ENCODE measurements at regions not wholly inside any gene's neighbourhood (a gene's known extent, or its start where the extent isn't known, plus 50 kb on each side); places are given as distances from the start of the nearest gene placed in this dataset.

- DNase-seq = no peak
Observed at GRCh38 chr4:100130964-100131363, 59.3 kb downstream of the DDIT4L start.

- no peak for DNase-seq
Observed at GRCh38 chr4:100130491-100130890, 59.8 kb downstream of the DDIT4L start.

DNA sequence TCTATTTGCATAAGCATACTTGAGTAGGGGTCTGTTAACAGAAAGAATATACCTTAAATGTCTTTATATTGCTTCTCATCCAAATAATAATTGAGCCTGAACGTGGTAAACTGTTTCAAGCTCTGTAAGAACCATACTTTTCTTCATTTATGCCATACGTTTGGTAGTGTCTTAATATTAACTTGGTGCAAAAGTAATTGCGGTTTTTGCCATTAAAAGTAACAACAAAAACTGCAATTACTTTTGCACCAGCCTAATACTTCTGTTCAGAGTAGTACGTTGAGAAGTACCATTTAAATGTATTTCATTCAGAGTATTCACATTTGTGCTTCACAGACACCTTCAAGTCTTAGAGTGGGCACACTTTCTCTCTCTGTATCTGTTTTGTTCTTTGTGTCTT, 60.5 kb downstream of the DDIT4L start:
- no peak for DNase-seq

- no peak for DNase-seq
Observed at GRCh38 chr4:100128338-100128737, 61.9 kb downstream of the DDIT4L start.

- no peak for DNase-seq
Observed at GRCh38 chr4:100124715-100125114, 65.6 kb downstream of the DDIT4L start.

GRCh38 chr4:100118181-100118580, 72.1 kb downstream of the DDIT4L start:
- DNase-seq = no peak

- no peak for DNase-seq
Observed at GRCh38 chr4:100117750-100118149, 72.5 kb downstream of the DDIT4L start.

DNA sequence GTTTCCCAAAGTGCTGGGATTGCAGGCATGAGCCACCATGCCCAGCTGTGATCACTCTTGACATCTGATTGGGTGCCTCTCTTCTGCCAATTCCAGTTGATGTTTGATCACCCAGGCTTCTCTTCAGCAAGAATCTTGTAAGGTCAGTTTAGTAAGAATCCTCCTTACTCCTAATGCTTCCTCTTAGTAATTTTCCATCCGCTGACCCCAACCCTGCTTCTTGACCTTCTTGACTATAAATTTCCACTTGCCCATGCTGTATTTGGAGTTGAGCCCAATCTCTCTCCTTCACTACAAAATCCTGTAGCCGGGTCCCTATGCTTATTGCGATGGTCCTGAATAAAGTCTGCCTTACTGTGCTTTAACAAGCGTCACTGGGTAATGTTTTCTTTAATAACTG, 75.4 kb downstream of the DDIT4L start:
- DNase-seq = no peak

DNA sequence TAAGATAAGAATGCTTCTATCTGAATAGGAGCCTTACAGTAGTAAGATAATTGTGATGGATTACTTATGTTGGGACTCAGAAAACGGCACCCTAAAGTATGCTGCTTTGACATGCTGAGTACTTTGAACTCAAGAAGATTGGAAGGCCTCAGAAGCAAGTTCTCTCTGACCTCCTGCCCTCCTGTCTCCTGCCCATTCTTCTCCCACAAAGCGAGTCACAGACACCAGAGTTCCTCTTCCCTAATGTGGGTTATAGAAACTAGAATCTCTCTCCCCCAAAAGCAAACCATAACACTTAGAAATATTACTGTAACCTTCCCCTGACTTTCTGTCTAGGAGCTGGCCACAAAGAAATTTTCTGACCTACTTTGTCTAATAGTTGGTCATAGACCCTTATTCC, 76.5 kb downstream of the DDIT4L start:
- no peak for DNase-seq

DNA sequence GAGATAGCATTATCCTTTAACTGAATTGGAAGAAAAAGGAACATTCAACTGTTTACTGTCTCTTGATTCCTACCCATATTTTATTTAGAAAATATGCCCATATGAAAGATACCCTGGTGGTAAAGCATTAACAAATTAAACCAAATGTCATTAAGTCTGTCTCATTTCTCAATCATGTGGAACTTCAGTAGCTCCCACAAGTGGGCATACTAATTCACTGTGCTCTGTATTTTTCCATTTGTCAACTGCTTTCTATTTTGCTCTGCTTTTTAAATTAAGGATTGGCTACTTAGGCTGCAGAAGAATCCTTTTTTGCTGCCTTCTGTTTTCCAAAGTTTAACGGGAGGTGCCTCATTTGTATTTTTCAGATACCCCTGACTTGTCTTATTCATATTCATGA, 77.2 kb downstream of the DDIT4L start:
- no peak for DNase-seq

GRCh38 chr4:100109921-100110320, 80.3 kb downstream of the DDIT4L start:
- no peak for DNase-seq

GRCh38 chr4:100108869-100109268, 81.4 kb downstream of the DDIT4L start:
- no peak for DNase-seq

DNA sequence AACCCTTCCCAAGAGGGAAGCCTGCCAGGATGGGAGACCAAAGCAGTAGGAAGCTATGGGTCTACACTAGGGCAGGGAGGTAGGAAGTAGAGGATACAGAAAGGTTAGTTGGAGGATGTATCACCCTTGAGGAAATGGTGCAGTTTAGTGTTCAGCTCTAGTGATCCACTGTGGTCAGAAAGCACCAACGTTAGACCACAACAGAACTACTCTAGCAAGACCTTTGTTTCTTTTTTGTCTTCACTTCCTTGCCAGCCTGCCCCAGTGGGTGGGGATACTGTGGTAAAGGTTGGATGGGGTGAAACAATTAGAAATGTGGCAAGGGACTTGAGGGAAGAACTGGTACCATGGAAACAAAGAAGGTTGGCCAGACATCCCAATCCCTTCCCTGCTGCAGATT, 83.3 kb downstream of the DDIT4L start:
- no peak for DNase-seq

GRCh38 chr4:100103671-100104070, 86.6 kb downstream of the DDIT4L start:
- no peak for DNase-seq

GRCh38 chr4:100100985-100101384, 89.3 kb downstream of the DDIT4L start:
- no peak for DNase-seq

- no peak for DNase-seq
Observed at GRCh38 chr4:100099746-100100145, 90.5 kb downstream of the DDIT4L start.

GRCh38 chr4:100098681-100099080, 91.6 kb downstream of the DDIT4L start:
- no peak for DNase-seq

- no peak for DNase-seq
Observed at GRCh38 chr4:100098011-100098545, 92.2 kb downstream of the DDIT4L start.

DNA sequence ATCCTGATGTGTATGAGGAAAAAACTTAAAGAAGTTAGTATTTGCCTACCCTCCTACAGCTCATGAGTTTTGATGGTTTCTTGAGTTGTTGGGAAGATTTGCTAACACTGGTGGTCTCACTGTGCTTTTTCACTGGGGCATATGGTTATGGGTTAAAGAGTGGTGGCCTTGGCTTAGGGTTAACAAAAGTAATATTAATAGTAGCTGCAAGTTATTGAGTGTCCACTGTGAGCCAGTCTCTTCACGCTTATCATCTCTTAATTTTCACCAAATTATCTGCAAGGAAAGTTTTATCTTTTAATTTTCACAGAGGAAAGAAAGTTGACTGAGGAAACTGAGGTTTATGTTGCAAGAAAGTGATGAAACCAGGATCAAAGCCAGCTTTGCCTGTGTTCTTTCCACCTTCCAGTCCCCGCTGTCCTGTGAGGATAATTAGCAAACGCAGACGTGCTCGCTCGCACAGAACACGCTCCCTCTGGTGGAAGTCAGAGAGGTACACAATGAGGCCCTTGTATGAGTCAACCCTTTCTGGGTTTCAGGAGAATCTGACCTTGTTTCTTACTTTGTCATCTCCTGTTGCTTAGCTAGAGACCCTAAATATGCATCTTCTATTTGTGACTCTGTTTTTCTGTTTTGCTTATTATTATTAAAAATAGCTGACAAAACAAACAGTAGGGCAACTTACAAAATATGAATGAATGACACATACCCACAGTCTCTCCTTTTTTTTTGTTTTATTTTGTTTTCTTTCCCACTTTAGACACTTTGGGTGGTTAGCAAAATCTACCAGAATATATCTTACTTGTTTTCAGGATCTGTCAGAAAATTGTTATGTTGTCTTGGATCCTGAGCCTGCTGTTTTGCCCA, 94.3 kb downstream of the DDIT4L start:
- no peak for DNase-seq

GRCh38 chr4:100093091-100093866, 97.0 kb downstream of the DDIT4L start:
- DNase-seq = peak; percentile 40

DNA sequence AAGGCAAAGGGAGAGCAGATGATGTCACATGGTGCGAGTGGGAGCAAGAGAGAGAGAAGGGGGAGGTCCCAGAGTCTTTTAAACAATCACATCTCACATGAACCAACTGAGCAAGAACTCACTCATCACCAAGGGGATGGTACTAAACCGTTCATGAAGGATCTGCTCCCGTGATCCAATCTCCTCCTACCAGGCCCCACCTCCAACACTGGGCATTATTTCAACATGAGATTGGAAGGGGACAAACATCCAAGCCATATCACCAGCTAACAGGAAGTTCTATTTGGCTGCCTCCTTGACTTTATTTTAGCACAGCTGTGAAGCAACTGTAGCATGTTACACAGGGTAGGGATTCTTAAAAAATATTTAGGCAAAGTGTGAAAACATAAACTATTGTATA, 102.5 kb downstream of the DDIT4L start:
- DNase-seq = no peak

DNA sequence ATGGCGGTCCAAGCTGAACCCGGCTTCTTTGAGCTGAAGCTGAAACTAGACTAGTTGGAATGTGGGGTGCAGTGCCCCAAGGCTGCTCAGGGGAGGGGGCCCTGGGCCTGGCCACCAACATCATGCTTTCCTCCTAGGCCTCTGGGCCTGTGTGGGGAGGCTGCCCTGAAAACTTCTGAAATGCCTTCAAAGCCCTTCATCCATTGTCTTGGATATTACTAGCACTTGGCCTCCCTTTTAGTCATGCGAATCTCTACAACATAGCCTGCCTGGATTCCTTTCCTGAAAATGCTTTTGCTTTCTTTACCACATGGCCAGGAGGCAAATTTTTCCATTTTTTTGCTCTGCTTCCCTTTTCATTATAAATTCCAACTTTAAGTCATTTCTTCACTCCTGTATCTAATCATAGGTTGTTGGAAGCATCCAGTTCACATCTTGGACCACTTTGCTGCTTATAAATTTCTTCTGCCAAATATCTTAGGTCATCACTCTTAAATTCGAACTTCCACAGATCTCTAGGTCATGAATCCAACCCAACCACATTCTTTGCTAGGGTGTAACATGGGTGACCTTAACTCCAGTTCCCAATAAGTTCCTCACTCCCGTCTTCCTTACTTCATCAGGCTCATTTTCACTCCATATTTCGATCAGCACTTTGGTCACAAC, 103.4 kb downstream of the DDIT4L start:
- no peak for DNase-seq

DNA sequence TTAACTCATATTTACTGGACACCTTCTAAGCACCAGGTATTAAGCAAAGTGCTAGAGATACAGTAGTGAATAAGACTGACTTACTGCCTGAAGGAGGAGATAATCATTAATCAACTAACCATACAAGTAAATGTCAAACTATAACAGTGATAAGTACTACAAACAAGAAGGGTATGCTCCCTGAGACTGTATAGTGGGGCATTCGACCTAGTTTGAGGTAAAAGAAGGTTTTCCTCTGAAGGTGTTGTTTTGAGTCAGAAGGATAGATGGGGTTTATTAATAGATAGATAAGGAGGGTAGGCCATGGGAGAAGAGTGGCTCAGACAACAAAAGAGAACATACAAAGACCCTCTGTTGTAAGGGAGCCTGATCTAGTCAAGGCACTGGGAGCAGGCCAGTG, 105.4 kb downstream of the DDIT4L start:
- no peak for DNase-seq

All from T1000 (cell line).